AG08396 (cell line): ENCODE measurements at regions not wholly inside any gene's neighbourhood (a gene's known extent, or its start where the extent isn't known, plus 50 kb on each side); places are given as distances from the start of the nearest gene placed in this dataset.

Experiments
- DNase-seq: peaks from one replicate; pipeline ENCODE4 v3.0.0; 2012; ENCODE audit warnings: low spot score, mixed read lengths

DNA sequence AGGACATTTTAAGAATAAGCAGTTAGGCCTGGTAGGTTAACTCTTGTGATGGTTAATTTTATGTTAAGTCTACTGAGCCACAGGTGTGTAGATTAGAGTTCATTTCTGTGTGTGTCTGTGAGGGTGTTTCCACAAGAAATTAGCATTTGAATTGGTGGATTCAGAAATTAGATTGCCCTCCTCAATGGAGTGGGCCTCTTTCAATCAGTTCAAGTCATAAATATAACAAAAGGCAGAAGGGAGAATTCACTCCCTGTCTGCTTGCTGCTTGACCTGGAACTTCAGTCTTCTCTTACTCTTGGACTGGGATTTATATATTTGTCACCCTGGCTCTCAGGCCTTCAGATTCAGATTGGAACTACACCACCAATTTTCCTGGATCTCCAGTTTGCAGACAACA lies 55.3 kb upstream of the POM121L12 start:
- DNase-seq = no peak

GRCh38 chr7:52973126-52973525 lies 62.3 kb upstream of the POM121L12 start:
- no peak for DNase-seq

DNA sequence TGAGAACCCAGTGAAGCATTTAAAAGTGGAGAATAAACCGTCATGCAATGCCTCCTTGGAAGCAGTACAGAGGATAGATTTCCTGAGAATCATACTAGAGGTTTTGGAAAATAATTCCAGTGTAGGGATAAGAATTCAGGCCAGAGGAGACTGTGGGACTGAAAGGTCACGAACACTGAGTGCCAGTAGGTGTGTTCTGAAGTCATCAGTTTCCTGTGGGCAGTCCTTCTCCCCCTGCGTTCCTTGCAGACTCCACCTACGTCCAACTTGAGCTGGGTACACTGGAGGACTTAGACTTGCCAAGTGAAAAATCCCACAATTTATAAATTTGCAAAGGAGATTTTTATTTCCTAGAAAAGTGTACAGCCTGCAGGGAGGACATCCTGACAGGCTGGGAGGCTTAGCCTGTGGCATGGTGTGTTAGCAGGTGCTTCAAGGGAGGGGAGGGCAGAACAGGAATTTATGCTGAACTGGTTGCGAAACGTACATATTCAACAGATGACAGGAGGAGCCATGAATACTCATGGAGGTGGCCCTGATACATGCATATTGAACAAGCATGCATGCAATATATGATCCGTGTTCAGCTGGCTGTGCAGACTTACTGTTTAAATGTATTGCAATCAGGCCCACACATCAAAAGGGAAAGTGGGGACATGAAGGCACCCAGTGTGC lies 72.9 kb upstream of the POM121L12 start:
- DNase-seq = no peak

DNA sequence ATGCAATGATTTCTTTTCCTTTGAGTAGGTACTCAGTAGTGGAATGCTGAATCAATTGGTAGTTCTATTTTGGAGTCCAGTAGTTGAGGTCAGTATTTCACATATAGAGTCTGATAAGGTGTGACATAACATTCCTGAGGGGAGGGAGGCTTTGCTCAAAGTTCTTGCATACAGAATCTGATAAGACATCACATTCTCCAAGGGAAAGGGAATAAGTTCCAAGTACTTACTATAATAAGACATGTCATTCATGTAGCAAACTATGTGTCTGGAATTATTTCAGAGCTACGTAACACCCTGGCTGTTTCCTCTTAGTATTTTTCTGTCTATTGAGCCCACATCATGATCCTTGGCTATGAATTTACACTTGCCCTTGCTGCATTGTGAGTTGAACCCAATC lies 74.3 kb upstream of the POM121L12 start:
- no peak for DNase-seq

DNA sequence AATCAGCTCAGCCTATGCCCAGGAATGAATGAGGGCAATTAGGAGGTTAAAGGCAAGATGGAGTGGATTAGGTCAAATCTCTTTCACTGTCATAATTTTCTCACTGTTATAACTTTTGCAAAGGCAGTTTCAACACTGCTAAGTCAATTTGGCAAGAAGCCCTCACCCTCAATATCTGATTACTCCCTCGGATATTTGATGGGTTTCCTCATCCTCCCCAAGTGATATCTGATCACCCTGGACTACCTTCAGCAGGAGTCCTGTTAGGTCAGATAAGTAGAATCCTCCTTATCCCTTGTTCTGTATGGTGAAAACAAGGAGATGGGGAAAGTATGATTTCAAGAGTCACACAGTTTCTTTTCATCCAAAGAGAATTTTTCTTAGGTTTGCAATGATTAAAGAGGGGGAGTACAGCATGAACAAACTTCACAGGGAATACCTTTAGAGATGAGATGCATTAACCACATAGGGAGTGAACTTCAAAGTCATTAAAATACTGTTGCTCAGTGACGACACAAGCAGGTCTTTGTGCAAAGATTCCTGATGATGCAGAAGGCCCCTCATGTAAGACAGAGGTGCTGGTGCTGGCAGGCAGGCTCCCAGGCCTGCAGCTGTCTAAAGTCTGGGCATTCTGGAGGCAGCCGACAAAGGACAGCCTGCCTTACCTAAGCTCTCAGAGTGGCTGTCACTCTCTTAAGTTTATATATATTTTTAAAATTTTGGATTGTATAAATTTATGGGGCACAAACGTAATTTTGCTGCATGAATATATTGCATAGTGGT lies 75.4 kb upstream of the POM121L12 start:
- no peak for DNase-seq

DNA sequence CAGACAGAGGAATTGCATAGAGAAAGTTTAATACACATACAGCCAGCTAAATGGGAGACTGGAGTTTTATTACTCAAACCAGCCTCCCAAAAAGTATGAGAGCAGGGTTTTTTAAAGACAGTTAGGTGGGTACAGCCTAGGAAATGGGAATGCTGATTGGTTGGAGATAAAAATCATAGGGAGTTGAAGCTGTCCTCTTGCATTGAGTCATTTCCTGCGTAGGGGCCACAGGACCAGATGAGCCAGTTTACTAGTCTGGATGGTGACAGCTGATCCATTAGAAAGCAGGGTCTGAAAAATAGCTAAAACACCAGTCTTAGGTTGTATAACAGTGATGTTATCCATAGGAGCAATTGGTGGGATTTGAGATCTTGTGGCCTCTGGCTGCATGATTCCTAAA lies 76.1 kb upstream of the POM121L12 start:
- DNase-seq = no peak

GRCh38 chr7:52958621-52959140 lies 76.8 kb upstream of the POM121L12 start:
- no peak for DNase-seq

GRCh38 chr7:52956379-52956915 lies 79.0 kb upstream of the POM121L12 start:
- no peak for DNase-seq

DNA sequence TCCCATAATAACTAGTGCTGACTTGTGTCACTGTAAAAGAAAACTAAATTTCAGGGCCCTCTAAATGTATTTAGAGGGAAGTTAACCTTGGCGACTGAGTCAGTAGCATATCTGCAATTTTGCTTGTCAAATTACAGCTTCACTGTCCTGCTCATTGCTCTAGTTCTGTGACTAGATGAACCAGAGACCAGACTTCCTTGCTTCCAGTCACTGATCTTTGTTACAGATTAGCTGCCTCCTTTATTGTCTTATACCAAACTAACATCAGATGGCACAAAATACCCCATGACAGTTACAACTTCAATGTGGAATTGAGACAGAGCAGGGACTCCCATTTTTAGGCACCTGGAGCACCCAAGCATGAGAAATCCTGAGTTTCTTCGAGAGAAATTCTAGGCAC lies 79.9 kb upstream of the POM121L12 start:
- DNase-seq = no peak

GRCh38 chr7:52944921-52945320 lies 90.5 kb upstream of the POM121L12 start:
- DNase-seq = no peak

DNA sequence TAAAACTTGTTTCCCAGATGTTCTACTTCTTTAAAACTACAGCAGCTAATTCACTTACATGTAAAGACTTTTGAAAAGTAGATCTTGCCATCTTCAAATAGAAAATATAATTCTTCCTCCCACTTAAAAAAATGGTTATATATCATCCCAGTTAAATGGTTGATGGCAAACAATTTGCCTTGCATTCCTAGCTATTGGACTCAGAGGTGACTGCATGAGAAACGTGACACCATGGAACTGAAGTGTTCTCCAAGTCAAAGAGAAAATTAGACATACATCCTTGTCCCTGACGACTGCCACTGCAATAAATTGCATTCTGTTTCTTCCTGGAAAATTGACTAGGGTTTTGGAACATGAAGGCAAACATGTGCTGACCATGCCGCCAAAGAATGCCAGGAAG lies 95.0 kb upstream of the POM121L12 start:
- DNase-seq = no peak

DNA sequence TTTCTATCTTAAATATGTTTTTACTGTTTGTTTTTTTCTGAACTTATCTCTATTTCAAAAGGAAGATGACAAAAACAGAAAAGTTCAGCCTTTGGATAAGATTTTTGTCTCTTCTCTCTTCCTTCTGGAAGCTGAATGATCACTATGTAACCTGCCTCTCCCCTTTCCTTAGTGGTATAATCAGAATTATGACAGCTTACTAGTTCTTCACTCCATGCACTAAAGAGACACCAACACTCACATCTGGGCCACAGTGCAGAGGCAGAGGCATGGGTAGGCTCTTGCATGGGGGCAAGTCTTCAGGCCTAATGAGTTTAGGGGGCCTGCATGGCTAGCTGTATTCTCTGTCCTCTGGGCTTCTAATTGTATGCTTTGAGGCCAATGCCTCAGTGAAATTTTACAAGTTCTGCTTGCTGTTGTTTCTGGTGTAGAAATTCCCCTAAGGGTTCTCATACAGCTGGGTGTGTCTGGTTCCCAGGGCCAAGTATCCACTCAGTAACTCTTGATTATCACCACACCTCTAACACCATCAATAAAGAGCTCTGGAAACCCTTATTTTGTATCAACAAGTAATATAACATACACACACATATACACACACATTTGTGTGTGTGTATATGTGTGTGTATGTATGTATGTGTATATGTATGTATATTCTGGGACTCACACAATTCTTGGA lies 96.8 kb upstream of the POM121L12 start:
- no peak for DNase-seq

GRCh38 chr7:52936750-52937149 lies 98.7 kb upstream of the POM121L12 start:
- no peak for DNase-seq

DNA sequence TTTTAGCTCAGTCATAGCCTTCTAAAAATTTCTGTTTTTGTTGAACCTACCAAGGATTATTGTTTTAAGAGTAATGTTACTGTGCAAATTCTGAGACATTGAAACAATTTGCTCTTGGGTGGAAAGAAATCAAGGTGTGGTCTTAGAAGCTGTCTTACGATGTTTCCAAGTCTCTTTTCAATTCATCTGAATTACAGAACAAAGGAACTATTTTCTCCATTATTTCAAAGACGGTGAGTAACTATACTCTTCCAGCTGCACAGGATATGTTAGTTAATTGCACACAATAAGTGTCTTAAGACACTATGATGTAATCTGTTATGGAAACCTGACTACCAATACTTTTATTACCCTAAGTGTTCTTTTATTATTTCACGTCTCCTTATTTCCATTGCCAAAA lies 106.8 kb upstream of the POM121L12 start:
- no peak for DNase-seq

DNA sequence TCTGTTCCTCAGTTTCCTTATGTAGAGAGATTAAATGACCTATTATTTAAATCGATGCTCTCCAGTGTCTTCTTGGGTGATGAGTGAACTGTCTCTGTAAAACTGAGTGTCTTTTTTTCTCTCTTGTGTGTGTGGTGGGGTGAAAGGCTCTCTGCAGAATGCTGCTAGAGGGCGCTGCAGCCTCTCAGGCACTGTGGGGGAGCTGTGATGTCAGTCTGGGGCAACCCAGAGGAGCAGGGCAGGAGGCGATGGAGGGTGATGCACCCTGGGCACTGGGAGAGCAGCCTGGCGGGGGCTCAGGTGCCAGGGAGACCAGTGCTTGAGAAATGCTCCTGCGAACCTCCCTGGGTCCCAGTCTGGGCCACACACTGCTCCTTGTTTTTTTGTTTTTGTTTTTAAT lies 110.1 kb upstream of the POM121L12 start:
- no peak for DNase-seq

DNA sequence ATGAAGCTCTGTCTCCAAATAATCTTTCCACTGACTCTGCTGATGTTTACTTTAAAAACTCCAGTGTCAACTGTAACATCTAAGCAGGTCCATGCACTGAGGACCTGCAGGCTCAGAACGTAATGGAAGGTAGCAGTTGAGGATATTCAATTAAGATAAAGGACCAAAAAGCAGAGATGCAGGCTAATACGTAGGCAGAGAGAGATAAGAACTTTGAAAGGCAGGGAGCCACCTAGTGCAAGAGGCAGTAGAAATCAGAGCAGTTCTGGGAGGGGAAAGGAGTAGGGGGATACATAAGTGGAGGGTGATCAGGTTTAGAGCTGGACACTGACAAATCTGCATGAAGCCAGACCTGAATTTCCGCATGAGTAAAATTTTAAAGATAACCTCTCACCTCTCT lies 114.5 kb upstream of the POM121L12 start:
- no peak for DNase-seq

DNA sequence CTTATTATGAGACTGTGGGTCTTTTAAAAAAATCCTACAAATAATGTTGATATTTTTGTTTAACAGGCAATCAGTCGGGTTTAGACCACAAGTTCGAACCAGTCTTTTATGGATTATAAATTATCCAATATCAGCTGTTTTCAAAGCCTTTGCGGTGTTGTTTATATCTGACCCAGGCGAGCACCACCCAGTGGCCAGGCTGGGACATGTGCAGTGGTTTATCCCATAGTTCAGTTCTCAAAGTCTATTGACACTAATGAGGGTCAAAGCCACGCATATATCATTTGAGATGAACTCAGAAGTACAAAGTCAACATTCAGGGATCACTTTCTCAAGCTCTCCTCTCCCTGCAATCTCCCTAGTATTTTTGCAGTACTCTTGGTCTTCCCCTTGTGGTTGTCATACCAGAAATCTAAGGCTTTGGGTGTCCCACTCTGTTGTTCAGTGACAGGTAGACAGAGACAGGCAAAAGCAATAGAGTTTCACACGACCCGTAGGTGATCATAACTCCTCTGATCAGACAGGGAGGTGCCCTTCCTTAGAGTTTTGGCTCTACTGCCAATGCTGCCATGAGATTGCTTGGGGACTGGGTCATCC lies 117.4 kb upstream of the POM121L12 start:
- DNase-seq = no peak

- DNase-seq = no peak
Observed at GRCh38 chr7:52911795-52912194, 123.6 kb upstream of the POM121L12 start.

GRCh38 chr7:52911326-52911725 lies 124.1 kb upstream of the POM121L12 start:
- DNase-seq = no peak

DNA sequence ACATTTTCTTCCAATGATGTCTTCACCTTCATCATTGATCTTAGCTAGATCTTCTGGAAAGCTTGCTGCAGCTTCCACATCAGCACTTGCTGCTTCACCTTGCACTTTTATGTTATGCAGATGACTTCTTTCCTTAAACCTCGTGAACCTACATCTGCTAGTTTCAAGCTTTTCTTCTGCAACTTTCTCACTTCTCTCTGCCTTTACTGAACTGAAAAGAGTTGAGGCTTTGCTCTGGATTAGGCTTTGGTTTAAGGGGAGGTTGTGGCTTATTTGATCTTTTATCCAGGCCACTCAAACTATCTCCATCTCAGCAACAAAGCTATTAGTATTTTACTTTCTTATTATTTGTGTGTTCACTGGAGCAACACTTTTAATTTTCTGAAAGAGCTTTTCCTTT lies 125.5 kb upstream of the POM121L12 start:
- no peak for DNase-seq

GRCh38 chr7:52909131-52909530 lies 126.3 kb upstream of the POM121L12 start:
- DNase-seq = no peak

GRCh38 chr7:52897713-52898112 lies 137.7 kb upstream of the POM121L12 start:
- no peak for DNase-seq
